Endothelial cell of umbilical vein (primary cell): ENCODE measurements at regions not wholly inside any gene's neighbourhood (a gene's known extent, or its start where the extent isn't known, plus 50 kb on each side); places are given as distances from the start of the nearest gene placed in this dataset.
"Not testable (repeated sequence)": the region's sequence is repeated elsewhere in the genome, so short reads cannot be mapped to it uniquely, and the experiment has no call there.

Experiments used
- BruUV-seq: library from RNA; stranded (reverse); fragments of 400-500 nt; replicated peaks from 2 replicates; lab custom pipeline; 2021; lab: Mats Ljungman, UMichigan
- CTCF ChIA-PET: fragments of 300-600, 350-600 bp; sonication (Branson Sonifier 250); formaldehyde crosslinking; loops from one replicate; lab custom pipeline; 2021; ENCODE audit warnings: antibody characterized with exemption, inconsistent platforms; lab: Charles Lee
- POLR2A ChIA-PET: fragments of 300-600, 350-600 bp; sonication (Branson Sonifier 250); formaldehyde crosslinking; loops from one replicate; lab custom pipeline; 2021; ENCODE audit warnings: antibody characterized with exemption, inconsistent platforms; lab: Charles Lee
- DNase-seq: peaks from one replicate; pipeline ENCODE4 v3.0.0-alpha.2; 2011; ENCODE audit warnings: low read depth, low spot score
- FAIRE-seq: peaks from 2 replicates; lab custom pipeline; 2011; peaks lifted over from hg19 to GRCh38; lab: Jason Lieb, UNC
- H2AFZ ChIP-seq: 2 replicates; pipeline ENCODE4 v1.6.0; 2012; ENCODE audit warnings: low read depth, low read length, control low read depth, inconsistent platforms
- H3K27ac ChIP-seq: 2 replicates; pipeline ENCODE4 v1.5.1; 2011; ENCODE audit warnings: low read depth, mild to moderate bottlenecking, control low read depth, low read length, moderate library complexity; ENCODE audit not compliant: insufficient read depth
- H3K27me3 ChIP-seq, 2 experiments: 2 replicates each; pipeline versions ENCODE4 v1.6.0 to v1.6.1; 2011; ENCODE audit warnings: low read length in 2 of 2, mixed read lengths in 1 of 2; ENCODE audit not compliant: control insufficient read depth in 2 of 2, insufficient read depth in 2 of 2
- H3K36me3 ChIP-seq, 2 experiments: 2 replicates in 1 of 2; 3 replicates in 1 of 2; pipeline ENCODE4 v1.5.1; 2011; ENCODE audit warnings: low read length in 2 of 2, mild to moderate bottlenecking in 1 of 2, moderate library complexity in 1 of 2; ENCODE audit not compliant: control insufficient read depth in 2 of 2, insufficient read depth in 2 of 2; ENCODE audit errors: extremely low read depth in 1 of 2
- H3K4me1 ChIP-seq: 3 replicates; pipeline ENCODE4 v1.5.1; 2011; ENCODE audit warnings: mild to moderate bottlenecking, low read length; ENCODE audit not compliant: control insufficient read depth, insufficient read depth; ENCODE audit errors: extremely low read depth
- H3K4me2 ChIP-seq: 2 replicates; pipeline ENCODE4 v1.6.1; 2011; ENCODE audit warnings: low read length, control low read depth, mixed read lengths; ENCODE audit not compliant: insufficient read depth
- H3K4me3 ChIP-seq, 3 experiments: fragments of 200-600 bp in 1 of 3; sonication (generic), shearing (Covaris generic) in 1 of 3; replicated peaks in 1 of 3; 2 replicates each; pipeline ENCODE4 v1.5.1; 2011 to 2016; ENCODE audit warnings: control low read depth in 3 of 3, low read length in 3 of 3, mild to moderate bottlenecking in 2 of 3, inconsistent platforms in 1 of 3, low read depth in 1 of 3, moderate library complexity in 1 of 3; ENCODE audit not compliant: insufficient read depth in 1 of 3
- H3K79me2 ChIP-seq: 2 replicates; pipeline ENCODE4 v1.6.0; 2012; ENCODE audit warnings: low read length, inconsistent platforms; ENCODE audit not compliant: control insufficient read depth, insufficient read depth
- H3K9ac ChIP-seq: replicated peaks from 2 replicates; pipeline ENCODE3; 2011; ENCODE audit warnings: low read length, control low read depth; ENCODE audit not compliant: insufficient read depth; ENCODE audit errors: extremely low read depth
- H3K9me1 ChIP-seq: replicated peaks from 3 replicates; pipeline ENCODE4 v1.6.0; 2011; ENCODE audit warnings: mild to moderate bottlenecking, low read length; ENCODE audit not compliant: control insufficient read depth, insufficient read depth; ENCODE audit errors: extremely low read depth
- H3K9me3 ChIP-seq: replicated peaks from 2 replicates; pipeline ENCODE4 v1.5.1; 2012; ENCODE audit warnings: low read length, inconsistent platforms; ENCODE audit not compliant: control insufficient read depth, insufficient read depth
- H4K20me1 ChIP-seq: replicated peaks from 2 replicates; pipeline ENCODE3; 2011; ENCODE audit warnings: mild to moderate bottlenecking, low read length; ENCODE audit not compliant: control insufficient read depth, insufficient read depth; ENCODE audit errors: extremely low read depth
- EZH2 ChIP-seq: IDR thresholded peaks from 2 replicates; pipeline ENCODE4 v1.6.1; 2012; ENCODE audit warnings: borderline replicate concordance, low read depth, mild to moderate bottlenecking, moderate library complexity, low read length, inconsistent platforms; ENCODE audit not compliant: severe bottlenecking
- FOS ChIP-seq: IDR thresholded peaks from 2 replicates; pipeline ENCODE4 v1.6.1; 2011; ENCODE audit warnings: mild to moderate bottlenecking, low read length, moderate library complexity, borderline replicate concordance; ENCODE audit not compliant: insufficient read depth
- GATA2 ChIP-seq: IDR thresholded peaks from 2 replicates; pipeline ENCODE4 v1.7.0; 2011; ENCODE audit warnings: low read depth, mild to moderate bottlenecking, moderate library complexity, mixed read lengths, low read length; ENCODE audit not compliant: insufficient read length, insufficient read depth
- JUN ChIP-seq: IDR thresholded peaks from 2 replicates; pipeline ENCODE4 v1.6.1; 2011; ENCODE audit warnings: borderline replicate concordance, low read depth; ENCODE audit not compliant: insufficient read length, insufficient read depth
- MYC ChIP-seq: IDR thresholded peaks from one replicate; pipeline ENCODE4 v1.6.1; 2011; ENCODE audit warnings: mild to moderate bottlenecking, low read depth, low read length
- POLR2A ChIP-seq: IDR thresholded peaks from 2 replicates; pipeline ENCODE4 v1.6.1; 2012; ENCODE audit warnings: low read depth, mild to moderate bottlenecking, control low read depth, low read length
- POLR2AphosphoS5 ChIP-seq: IDR thresholded peaks from 2 replicates; pipeline ENCODE4 v1.6.1; 2012; ENCODE audit warnings: low read depth, mild to moderate bottlenecking, control low read depth, low read length, moderate library complexity; ENCODE audit not compliant: insufficient read depth
- dilution Hi-C: fragments of 300-500 bp; cut with MboI; formaldehyde crosslinking; loops from one replicate; pipeline ENCODE4 v1.15.0; 2019; ENCODE audit warnings: low sequenced_read_pairs; ENCODE audit not compliant: extremely low pct_ligation_motif_present
- intact Hi-C: fragments of 100-400 bp; cut with micrococcal nuclease; formaldehyde crosslinking; loops from one replicate; pipeline ENCODE4 v1.10.0; 2022
- TF ChIP-seq, protein P1 (sequence below), 2 donors: IDR thresholded peaks; 1 replicate in 1 of 2; 2 replicates in 1 of 2; pipeline ENCODE4 v1.5.1; 2011; ENCODE audit warnings: low read length in 2 of 2, mild to moderate bottlenecking in 2 of 2, moderate library complexity in 2 of 2, control low read depth in 1 of 2, inconsistent platforms in 1 of 2, low read depth in 1 of 2; ENCODE audit not compliant: insufficient read depth in 1 of 2; ENCODE audit errors: extremely low read depth in 1 of 2
- TF ChIP-seq, protein P2 (sequence below): IDR thresholded peaks from 2 replicates; pipeline ENCODE4 v1.6.1; 2011; ENCODE audit not compliant: insufficient read depth, insufficient read length

DNA sequence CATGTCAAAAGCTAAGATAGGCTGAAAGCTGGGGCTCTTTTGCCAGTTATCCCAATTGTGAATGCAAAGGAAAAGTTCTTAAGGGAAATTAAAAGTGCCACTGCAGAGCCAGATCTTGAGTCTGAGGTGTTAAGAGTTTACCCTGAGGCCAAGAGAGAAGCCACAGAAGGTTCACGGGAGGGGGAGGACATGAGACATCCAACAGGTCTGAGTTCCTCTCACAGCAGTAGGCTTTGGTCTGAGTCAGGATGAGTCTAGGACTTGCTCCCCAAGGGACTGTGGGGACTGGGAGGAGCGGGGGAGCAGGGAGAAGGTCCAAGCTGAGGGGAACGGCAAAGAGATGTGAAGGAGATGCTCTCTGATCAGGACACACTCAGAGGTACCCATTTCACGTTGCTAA is 411.2 kb upstream of the CAMK1G start:
- no peaks in the 10 kb centered on the region for H3K36me3 ChIP-seq
- no peak overlapping the region for H3K9ac ChIP-seq
- no peak overlapping the region for H2AFZ ChIP-seq
- no peak overlapping the region for H3K27ac ChIP-seq
- no peak for FAIRE-seq
- H3K4me2 ChIP-seq = no peak overlapping the region
- BruUV-seq = no TSS peak
- H4K20me1 ChIP-seq = no peaks in the 10 kb centered on the region
- CTCF ChIA-PET = no interaction called here
- dilution Hi-C loops (no loop called here), intact Hi-C loops (no loop called here)
- POLR2A ChIA-PET = no interaction called here
- peaks cover 5% of the 10 kb centered on the region for H3K4me1 ChIP-seq
- H3K9me3 ChIP-seq = no peaks in the 10 kb centered on the region
- H3K79me2 ChIP-seq = no peaks in the 10 kb centered on the region
- H3K9me1 ChIP-seq = no peaks in the 10 kb centered on the region
- TF ChIP-seq JUN = no peak
- TF ChIP-seq FOS = no peak
- no peak for TF ChIP-seq GATA2
- TF ChIP-seq, protein P1, sequence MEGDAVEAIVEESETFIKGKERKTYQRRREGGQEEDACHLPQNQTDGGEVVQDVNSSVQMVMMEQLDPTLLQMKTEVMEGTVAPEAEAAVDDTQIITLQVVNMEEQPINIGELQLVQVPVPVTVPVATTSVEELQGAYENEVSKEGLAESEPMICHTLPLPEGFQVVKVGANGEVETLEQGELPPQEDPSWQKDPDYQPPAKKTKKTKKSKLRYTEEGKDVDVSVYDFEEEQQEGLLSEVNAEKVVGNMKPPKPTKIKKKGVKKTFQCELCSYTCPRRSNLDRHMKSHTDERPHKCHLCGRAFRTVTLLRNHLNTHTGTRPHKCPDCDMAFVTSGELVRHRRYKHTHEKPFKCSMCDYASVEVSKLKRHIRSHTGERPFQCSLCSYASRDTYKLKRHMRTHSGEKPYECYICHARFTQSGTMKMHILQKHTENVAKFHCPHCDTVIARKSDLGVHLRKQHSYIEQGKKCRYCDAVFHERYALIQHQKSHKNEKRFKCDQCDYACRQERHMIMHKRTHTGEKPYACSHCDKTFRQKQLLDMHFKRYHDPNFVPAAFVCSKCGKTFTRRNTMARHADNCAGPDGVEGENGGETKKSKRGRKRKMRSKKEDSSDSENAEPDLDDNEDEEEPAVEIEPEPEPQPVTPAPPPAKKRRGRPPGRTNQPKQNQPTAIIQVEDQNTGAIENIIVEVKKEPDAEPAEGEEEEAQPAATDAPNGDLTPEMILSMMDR (IDR thresholded peaks at IDR 0.05; ENCODE audit: extremely low read depth in 1 of 2, insufficient read depth in 1 of 2, low read depth in 1 of 2, low read length in 2 of 2) = no peak
- TF ChIP-seq POLR2A = no peak
- no peak for TF ChIP-seq EZH2
- TF ChIP-seq MYC = no peak
- no peak for TF ChIP-seq POLR2AphosphoS5
- TF ChIP-seq, protein P2, sequence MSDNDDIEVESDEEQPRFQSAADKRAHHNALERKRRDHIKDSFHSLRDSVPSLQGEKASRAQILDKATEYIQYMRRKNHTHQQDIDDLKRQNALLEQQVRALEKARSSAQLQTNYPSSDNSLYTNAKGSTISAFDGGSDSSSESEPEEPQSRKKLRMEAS = no peak
- no peaks in the 10 kb centered on the region for H3K27me3 ChIP-seq
- DNase-seq = no peak
- no peak overlapping the region for H3K4me3 ChIP-seq

DNA sequence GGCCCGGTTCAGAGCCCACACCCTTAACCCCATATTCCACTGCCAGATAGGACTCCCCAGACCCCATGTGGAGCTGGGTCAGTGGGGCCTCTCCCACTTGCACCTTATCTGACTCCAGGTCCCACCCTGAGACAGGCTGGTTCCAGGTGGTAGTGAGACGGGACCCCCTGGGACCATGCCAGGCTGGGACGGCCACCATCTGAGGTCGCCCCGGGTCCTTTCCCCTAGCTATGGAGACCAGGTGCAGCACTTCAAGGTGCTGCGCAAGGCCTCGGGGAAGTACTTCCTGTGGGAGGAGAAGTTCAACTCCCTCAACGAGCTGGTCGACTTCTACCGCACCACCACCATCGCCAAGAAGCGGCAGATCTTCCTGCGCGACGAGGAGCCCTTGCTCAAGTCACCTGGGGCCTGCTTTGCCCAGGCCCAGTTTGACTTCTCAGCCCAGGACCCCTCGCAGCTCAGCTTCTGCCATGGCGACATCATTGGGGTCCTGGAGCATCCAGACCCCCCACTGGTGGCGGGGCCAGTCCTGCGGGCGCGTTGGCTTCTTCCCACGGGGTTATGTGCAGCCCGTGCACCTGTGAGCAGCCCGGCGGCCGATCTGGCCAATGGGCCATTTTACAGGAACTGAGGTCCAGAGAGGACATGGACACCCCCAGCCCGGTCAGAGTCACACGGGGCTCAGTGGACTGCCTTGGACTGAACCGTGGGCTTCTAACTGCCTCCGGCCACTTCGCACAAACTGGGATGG is 410.5 kb upstream of the CAMK1G start:
- H2AFZ ChIP-seq, H3K36me3 ChIP-seq, dilution Hi-C loops, H3K9ac ChIP-seq, H3K79me2 ChIP-seq, H3K27me3 ChIP-seq, H3K4me2 ChIP-seq, H3K27ac ChIP-seq, CTCF ChIA-PET, H3K9me3 ChIP-seq, DNase-seq, intact Hi-C loops, H3K4me1 ChIP-seq, BruUV-seq, H3K9me1 ChIP-seq, H3K4me3 ChIP-seq, FAIRE-seq, POLR2A ChIA-PET, H4K20me1 ChIP-seq: not testable (repeated sequence)

DNA sequence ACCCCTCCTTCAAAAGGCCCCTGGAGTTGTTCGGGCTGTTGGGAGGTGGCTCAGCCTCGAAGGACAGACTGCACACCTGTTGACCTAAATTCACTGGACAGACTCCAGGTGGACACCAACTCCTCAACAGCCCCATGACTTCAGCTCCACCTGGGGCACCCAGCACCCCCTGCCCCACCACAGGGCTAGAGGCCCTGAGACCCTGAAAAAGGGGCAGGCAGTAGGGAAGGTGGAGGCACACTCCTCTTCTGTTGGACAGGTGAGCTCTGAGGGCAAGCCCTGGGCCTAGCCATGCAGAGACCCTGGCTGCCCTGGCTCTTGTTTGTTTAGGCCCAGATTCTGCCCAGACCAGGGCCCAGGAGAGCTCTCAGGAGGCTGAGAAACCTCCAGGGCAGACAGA is 409.7 kb upstream of the CAMK1G start:
- H2AFZ ChIP-seq, POLR2A ChIA-PET, DNase-seq, H3K9ac ChIP-seq, H3K4me1 ChIP-seq, H3K79me2 ChIP-seq, H3K4me3 ChIP-seq, H3K9me3 ChIP-seq, H3K27me3 ChIP-seq, CTCF ChIA-PET, intact Hi-C loops, FAIRE-seq, H3K27ac ChIP-seq, BruUV-seq, H3K9me1 ChIP-seq, dilution Hi-C loops, H3K4me2 ChIP-seq, H3K36me3 ChIP-seq, H4K20me1 ChIP-seq: not testable (repeated sequence)
